Body of pancreas (tissue), 4 donors: ENCODE measurements at regions not wholly inside any gene's neighbourhood (a gene's known extent, or its start where the extent isn't known, plus 50 kb on each side); places are given as distances from the start of the nearest gene placed in this dataset.

ENCODE experiments used
- ATAC-seq: fragments of 150-250 bp; one replicate; pipeline ENCODE4 v1.9.1; 2016
- DNase-seq, 4 donors: peaks; one replicate each; pipeline ENCODE4 v3.0.0-alpha.2; 2019
- H3K27ac ChIP-seq, 4 donors: fragments of 200-600 bp; sonication (generic); 1 replicate in 3 of 4; 2 replicates in 1 of 4; pipeline versions ENCODE4 v1.5.1 to v1.6.1; 2016 to 2019; ENCODE audit warnings: mild to moderate bottlenecking in 1 of 4, mixed read lengths in 1 of 4, moderate library complexity in 1 of 4
- H3K27me3 ChIP-seq, 2 donors: fragments of 200-600 bp; sonication (generic); one replicate each; pipeline ENCODE4 v1.6.0; 2016; ENCODE audit warnings: mild to moderate bottlenecking in 1 of 2
- H3K36me3 ChIP-seq, 2 donors: fragments of 200-600 bp; sonication (generic); replicated peaks in 1 of 2; 2 replicates each; pipeline ENCODE4 v1.5.1; 2016; ENCODE audit warnings: low read depth in 2 of 2; ENCODE audit not compliant: insufficient read depth in 1 of 2
- H3K4me1 ChIP-seq: fragments of 200-600 bp; sonication (generic); one replicate; pipeline ENCODE4 v1.6.0; 2016
- H3K4me3 ChIP-seq, 2 donors: fragments of 200-600 bp; sonication (generic); 1 replicate in 1 of 2; 2 replicates in 1 of 2; pipeline ENCODE4 v1.5.1; 2016 to 2019
- H3K9me3 ChIP-seq, 3 donors: fragments of 200-600 bp; sonication (generic); 1 replicate in 2 of 3; 2 replicates in 1 of 3; pipeline ENCODE4 v1.5.1; 2016
- POLR2A ChIP-seq, 3 donors: fragments of 450-650 bp; IDR thresholded peaks; one replicate each; pipeline ENCODE4 v1.6.1; 2016; ENCODE audit warnings: antibody characterized with exemption in 3 of 3, mild to moderate bottlenecking in 2 of 3
- WGBS, 2 donors: methylation state at CpG; one replicate each; pipeline ENCODE4 v1.1.5; 2017; 5-methylcytosine and 5-hydroxymethylcytosine counted together
- intact Hi-C: fragments of 100-400 bp; cut with DNase I; formaldehyde crosslinking; loops from one replicate; pipeline ENCODE4 v1.15.1; 2023
- TF ChIP-seq, protein P1 (sequence below), 7 experiments: fragments of 450-650 bp in 4 of 7; fragments of 200-600 bp in 3 of 7; sonication (generic) in 3 of 7; IDR thresholded peaks; one replicate each; pipeline ENCODE4 v1.5.1; 2016 to 2019; ENCODE audit warnings: antibody characterized with exemption in 7 of 7

DNA sequence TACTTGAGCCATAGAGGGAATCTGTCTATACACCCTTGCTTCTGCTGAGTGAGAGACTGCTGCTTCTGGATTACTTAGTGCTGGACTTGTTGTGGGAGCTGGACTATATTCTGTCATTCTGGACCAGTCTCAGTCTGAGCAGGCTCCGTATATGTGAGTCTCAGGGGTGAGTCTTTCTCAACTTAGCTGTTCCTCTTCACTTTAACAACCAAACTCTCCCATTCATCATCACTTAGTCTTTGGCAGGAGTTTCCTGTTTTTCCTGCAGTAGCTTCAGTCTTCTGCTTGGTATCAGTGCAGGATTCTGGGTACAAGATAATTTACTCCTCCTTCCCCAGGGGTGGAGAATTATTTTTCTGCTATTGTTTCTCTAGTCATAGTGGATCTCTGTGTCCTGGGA is 779.5 kb downstream of the METTL15 start:
- H3K4me3 ChIP-seq = no peak overlapping the region
- H3K27ac ChIP-seq = no peak overlapping the region
- no peaks in the 10 kb centered on the region for H3K9me3 ChIP-seq
- DNase-seq (no peak), ATAC-seq (no peak)
- H3K4me1 ChIP-seq = no peaks in the 10 kb centered on the region
- H3K27me3 ChIP-seq = no peaks in the 10 kb centered on the region
- TF ChIP-seq, protein P1, sequence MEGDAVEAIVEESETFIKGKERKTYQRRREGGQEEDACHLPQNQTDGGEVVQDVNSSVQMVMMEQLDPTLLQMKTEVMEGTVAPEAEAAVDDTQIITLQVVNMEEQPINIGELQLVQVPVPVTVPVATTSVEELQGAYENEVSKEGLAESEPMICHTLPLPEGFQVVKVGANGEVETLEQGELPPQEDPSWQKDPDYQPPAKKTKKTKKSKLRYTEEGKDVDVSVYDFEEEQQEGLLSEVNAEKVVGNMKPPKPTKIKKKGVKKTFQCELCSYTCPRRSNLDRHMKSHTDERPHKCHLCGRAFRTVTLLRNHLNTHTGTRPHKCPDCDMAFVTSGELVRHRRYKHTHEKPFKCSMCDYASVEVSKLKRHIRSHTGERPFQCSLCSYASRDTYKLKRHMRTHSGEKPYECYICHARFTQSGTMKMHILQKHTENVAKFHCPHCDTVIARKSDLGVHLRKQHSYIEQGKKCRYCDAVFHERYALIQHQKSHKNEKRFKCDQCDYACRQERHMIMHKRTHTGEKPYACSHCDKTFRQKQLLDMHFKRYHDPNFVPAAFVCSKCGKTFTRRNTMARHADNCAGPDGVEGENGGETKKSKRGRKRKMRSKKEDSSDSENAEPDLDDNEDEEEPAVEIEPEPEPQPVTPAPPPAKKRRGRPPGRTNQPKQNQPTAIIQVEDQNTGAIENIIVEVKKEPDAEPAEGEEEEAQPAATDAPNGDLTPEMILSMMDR (IDR thresholded peaks at IDR 0.05) = no peak
- no peak for TF ChIP-seq POLR2A (IDR thresholded peaks at IDR 0.05)
- no peaks in the 10 kb centered on the region for H3K36me3 ChIP-seq
- intact Hi-C loops = no loop called here
- 50 to 56% methylated on average over 1 of the region's 1 CpG for WGBS, 2 donors

DNA sequence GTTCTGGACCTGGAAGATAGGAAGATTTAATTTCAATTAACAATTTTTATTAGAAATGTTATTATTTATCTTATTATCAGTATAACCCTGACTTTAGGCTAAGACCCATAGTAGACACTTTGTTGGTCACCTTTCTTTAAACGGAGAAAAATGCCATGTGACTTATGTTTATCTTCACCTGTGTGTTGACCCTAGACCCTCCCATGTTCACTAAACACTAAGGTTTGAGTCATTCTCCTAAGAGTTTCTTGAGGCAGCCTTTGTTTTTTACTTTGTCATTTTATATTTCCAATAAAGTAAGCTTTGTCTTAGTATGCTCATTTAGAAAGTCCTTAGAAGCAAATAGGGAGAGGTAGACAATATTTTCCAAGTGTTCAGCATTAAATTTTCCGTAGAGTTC is 771.7 kb downstream of the METTL15 start:
- H3K4me3 ChIP-seq = no peak overlapping the region
- H3K27me3 ChIP-seq = no peaks in the 10 kb centered on the region
- no peak for DNase-seq
- no peaks in the 10 kb centered on the region for H3K9me3 ChIP-seq
- intact Hi-C loops = no loop called here
- no peak for TF ChIP-seq POLR2A (IDR thresholded peaks at IDR 0.05)
- TF ChIP-seq, protein P1 (IDR thresholded peaks at IDR 0.05) = no peak
- H3K4me1 ChIP-seq = no peaks in the 10 kb centered on the region
- ATAC-seq = no peak
- no peak overlapping the region for H3K27ac ChIP-seq
- H3K36me3 ChIP-seq = no peaks in the 10 kb centered on the region
- 57 to 68% methylated on average over 2 of the region's 2 CpGs for WGBS, 2 donors

DNA sequence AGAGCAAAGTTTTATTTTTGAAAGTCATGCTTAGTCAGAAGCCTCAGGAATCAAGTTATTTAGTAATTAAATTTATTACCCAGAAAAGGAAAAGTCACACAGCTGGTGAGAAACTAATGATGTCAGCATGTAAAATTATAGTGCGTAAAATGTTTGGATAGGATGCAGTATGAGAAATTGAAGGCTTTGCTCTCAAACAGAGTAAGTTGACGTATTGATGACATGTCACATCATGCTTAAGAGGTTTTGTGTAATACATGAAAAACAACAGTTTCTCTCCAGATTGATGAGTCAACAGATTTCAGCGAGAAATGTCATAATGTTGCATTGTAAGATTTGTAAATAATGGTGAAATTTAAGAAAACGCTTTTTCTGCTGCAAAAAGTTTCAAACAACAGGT is 769.8 kb downstream of the METTL15 start:
- TF ChIP-seq, protein P1 (IDR thresholded peaks at IDR 0.05) = no peak
- TF ChIP-seq POLR2A (IDR thresholded peaks at IDR 0.05) = no peak
- Histone ChIP-seq H3K36me3 (no peaks in the 10 kb centered on the region), H3K9me3 (no peaks in the 10 kb centered on the region), H3K27me3 (no peaks in the 10 kb centered on the region), H3K4me1 (no peaks in the 10 kb centered on the region), H3K27ac (no peak overlapping the region), H3K4me3 (no peak overlapping the region)
- intact Hi-C loops = no loop called here
- 57 to 65% methylated on average over 4 of the region's 4 CpGs for WGBS, 2 donors
- DNase-seq (no peak), ATAC-seq (no peak)

DNA sequence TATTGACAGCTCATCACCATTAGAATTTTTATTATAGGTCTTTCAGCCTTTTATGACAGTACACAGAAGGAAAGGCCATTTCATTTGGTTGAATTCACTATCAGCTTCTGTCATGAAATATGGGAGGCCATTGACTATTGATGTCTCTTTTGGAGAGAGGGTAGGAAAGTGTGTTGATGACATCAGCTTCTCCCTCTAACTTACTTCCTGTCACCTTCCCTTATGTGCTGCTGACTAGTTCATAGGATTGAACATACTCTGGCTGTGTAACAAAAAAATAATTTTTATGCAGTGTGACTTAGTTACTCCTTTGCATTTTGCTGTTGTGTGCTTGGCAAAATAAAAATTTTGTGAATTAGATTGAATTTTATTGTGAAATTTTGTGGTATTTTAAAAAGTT is 769.2 kb downstream of the METTL15 start:
- Histone ChIP-seq H3K27me3 (no peaks in the 10 kb centered on the region), H3K36me3 (no peaks in the 10 kb centered on the region), H3K4me1 (no peaks in the 10 kb centered on the region), H3K4me3 (no peak overlapping the region), H3K27ac (no peak overlapping the region), H3K9me3 (no peaks in the 10 kb centered on the region)
- ATAC-seq = no peak
- DNase-seq = no peak
- intact Hi-C loops = no loop called here
- TF ChIP-seq, protein P1 (IDR thresholded peaks at IDR 0.05) = no peak
- TF ChIP-seq POLR2A (IDR thresholded peaks at IDR 0.05) = no peak

DNA sequence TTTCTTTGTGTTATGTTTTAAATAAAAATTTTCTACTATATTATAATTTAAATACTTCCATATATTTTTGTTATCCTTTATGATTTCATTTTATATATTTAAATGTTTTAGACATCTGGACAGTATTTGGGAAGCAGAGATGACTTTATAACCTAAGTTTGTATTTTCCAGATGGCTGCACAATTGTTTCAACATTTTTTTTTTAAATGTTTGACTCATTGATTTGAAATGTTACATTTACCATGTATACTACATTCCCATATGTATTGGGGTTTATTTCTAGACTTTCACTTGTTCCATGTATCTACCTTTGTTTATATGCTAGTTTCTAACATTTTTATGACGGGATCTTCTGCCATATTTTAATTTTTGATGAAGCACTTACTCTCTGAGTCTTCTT is 766.5 kb downstream of the METTL15 start:
- no peak for TF ChIP-seq POLR2A (IDR thresholded peaks at IDR 0.05)
- TF ChIP-seq, protein P1 (IDR thresholded peaks at IDR 0.05) = no peak
- WGBS, 2 donors = 66 to 80% methylated on average over 1 of the region's 1 CpG
- intact Hi-C loops = no loop called here

More for the DNA sequence above, 766.5 kb downstream of the METTL15 start:
- no peak for ATAC-seq
- H3K9me3 ChIP-seq = no peaks in the 10 kb centered on the region
- H3K27ac ChIP-seq = no peak overlapping the region
- H3K27me3 ChIP-seq = no peaks in the 10 kb centered on the region
- H3K4me3 ChIP-seq = no peak overlapping the region
- no peaks in the 10 kb centered on the region for H3K36me3 ChIP-seq
- DNase-seq = no peak
- no peaks in the 10 kb centered on the region for H3K4me1 ChIP-seq
